Fibroblast of skin of right biceps (primary cell): ENCODE measurements at regions not wholly inside any gene's neighbourhood (a gene's known extent, or its start where the extent isn't known, plus 50 kb on each side); places are given as distances from the start of the nearest gene placed in this dataset.
A peak's percentile ranks its signal among the peaks of the same experiment; 100 is the strongest.

Experiments
- DNase-seq: peaks from one replicate; pipeline ENCODE4 v3.0.0-alpha.2; 2013

DNA sequence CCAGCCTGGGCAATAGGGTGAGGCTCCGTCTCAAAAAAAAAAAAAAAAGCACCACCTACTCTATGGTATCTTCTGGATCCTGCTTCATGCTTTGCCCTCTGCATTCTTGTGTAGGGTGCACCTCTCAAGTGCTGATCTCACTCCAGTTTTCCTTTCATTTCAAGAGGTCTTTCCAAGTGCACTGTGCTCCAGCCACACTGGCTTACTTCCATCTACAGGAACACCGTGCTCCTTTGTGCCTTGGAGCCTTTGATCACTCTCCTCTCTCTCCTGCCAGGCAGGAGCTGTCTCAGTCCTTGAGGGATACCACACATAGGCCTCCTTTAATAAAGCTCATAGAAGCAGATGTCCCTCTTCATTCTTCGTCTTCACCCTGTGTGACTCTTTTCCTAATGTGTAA, 55.4 kb upstream of the GREM2 start:
- no peak for DNase-seq

DNA sequence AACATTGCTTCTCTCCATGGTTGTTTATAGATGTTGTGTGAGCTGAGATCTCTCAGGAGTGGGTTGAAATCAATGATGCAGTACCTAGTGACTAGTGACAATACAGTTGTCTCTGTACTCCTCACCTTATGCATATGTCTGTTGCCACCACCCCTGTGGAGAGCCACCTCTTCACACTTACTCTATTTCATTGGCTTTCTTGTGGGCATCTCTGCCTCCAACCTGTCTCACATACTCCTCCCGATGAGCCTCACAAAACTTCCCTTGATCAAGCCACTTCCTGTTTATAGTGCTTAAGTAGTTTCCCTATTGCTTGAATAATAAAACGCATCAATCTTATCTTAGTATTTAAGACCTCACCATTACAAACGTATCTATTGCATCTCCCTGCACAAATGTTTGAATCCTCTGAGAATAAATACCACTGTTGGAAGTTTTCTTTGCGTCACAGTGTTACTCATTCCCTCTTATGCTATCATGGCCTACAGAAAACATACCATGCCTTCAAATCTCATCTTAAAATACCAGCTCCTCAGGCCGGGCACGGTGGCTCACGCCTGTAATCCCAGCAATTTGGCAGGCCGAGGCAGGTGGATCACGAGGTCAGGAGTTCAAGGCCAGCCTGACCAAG, 54.7 kb upstream of the GREM2 start:
- DNase-seq: no peak

- DNase-seq: peak; percentile 96
Measured at GRCh38 chr1:240663169-240663879, 51.4 kb upstream of the GREM2 start.
